HG03025 (cell line): ENCODE measurements at regions not wholly inside any gene's neighbourhood (a gene's known extent, or its start where the extent isn't known, plus 50 kb on each side); places are given as distances from the start of the nearest gene placed in this dataset.
"Not testable (repeated sequence)": the region's sequence is repeated elsewhere in the genome, so short reads cannot be mapped to it uniquely, and the experiment has no call there.

Experiments used
- ATAC-seq: cut with Tn5 transposase; IDR thresholded peaks from one replicate; pipeline ENCODE4 v1.9.1; 2021; ENCODE audit warnings: mild to moderate bottlenecking, moderate library complexity; ENCODE audit not compliant: unreplicated experiment, low FRiP score

GRCh38 chr18:37838083-37838482, 272.5 kb upstream of the CELF4 start:
- ATAC-seq = no peak

DNA sequence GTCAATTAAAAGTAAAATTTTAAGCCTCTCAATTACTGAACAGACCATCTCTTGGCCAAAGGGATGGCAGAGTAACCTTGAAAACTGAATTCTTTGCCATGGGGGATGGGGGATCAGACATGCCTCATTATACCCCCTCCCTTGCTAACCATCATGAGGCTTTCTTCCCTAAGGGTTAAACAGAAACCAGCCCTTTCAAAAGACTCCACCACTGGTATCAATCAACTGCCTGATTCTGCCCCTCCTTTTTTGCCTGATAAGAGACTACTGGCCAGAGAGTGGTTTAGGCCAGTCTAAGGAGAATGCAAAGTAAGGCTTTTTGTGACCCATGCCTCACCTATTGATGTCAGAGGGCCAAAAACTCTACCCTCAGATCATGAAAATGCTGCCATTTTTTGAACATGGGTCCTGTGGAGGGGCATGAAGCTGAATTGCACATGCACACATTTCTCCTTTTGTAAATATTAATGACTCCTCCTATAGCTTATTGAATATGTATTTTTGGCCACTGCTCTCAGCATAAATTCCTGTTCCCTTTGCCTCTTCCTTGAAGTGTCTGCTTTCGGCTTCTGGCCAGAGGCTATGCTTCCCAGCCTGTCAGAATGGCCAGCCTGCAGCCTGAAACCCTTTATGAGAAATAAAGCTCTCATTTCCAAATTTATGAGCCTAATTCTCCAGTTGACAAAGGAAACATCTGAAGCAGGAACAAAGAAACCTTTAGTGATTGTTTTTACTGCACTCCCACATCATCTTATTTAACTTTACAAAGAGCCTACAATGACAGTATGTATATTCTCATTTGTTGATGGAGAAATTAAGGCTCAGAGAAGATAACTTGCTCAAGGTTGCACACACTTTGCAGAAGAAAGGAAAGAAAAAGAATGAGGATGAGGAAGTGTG, 270.7 kb upstream of the CELF4 start:
- ATAC-seq = no peak

DNA sequence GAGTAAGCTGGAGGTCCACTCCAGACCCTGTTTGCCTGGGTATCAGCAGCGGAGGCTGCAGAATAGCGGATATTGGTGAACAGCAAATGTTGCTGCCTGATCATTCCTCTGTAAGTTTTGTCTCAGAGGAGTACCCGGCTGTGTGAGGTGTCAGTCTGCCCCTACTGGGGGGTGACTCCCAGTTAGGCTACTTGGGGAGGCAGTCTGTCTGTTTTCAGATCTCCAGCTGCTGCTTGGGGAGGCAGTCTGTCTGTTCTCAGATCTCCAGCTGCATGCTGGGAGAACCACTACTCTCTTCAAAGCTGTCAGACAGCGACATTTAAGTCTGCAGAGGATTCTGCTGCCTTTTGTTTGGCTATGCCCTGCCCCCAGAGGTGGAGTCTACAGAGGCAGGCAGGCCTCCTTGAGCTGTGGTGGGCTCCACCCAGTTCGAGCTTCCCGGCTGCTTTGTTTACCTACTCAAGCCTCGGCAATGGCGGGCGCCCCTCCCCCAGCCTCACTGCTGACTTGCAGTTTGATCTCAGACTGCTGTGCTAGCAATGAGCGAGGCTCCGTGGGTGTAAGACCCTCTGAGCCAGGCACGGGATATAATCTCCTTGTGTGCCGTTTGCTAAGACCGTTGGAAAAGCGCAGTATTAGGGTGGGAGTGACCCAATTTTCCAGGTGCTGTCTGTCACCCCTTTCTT, 266.6 kb upstream of the CELF4 start:
- not testable (repeated sequence) for ATAC-seq

DNA sequence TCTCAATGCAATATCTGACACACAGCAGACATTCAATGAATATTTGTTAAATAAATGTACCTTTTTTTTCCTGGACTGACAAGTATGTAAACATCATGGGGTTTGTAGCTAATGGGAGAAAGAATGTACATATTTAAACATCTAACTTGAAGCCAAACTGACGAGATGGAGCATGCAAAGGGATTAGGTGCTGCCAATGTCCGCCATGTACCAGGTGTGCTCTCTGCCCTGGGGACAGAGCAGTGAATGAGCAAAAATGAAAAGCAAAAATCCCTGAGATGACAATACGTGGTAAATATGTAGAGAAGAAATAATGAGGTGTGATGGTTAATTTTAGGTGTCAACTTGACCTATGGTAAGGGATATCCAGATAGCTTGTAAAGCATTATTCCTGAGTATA, 247.4 kb upstream of the CELF4 start:
- ATAC-seq = no peak

DNA sequence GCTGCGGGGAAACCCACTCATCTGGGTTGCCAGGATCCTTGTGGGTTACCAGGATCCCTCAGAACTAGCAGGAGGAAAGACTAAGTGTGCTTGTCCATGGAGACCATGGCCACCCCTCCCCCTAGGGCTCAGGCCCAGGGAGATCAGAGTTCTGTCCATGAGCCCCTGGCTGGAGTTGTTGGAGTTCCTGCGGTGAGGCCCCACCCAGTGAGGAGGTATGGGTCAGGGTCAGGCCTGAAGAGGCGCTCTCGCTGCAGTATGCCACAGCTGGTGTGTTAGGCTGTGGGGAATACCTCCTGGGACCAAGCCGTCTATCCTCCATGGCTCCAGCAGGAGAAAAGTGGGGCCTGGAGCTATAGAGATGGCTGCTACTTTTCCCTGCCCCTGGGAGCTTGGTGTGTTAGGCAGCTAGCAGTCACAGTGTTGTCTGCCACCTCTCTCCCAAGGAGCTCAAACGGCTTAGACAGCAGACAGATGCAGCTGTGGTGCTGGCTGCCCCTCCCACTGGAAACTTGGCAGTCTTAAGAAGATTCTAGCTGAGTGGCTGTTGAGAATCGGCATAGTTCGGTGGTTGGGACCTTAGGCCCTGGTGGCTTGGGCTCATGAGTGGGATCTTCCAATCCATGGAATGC, 240.3 kb upstream of the CELF4 start:
- ATAC-seq = no peak

DNA sequence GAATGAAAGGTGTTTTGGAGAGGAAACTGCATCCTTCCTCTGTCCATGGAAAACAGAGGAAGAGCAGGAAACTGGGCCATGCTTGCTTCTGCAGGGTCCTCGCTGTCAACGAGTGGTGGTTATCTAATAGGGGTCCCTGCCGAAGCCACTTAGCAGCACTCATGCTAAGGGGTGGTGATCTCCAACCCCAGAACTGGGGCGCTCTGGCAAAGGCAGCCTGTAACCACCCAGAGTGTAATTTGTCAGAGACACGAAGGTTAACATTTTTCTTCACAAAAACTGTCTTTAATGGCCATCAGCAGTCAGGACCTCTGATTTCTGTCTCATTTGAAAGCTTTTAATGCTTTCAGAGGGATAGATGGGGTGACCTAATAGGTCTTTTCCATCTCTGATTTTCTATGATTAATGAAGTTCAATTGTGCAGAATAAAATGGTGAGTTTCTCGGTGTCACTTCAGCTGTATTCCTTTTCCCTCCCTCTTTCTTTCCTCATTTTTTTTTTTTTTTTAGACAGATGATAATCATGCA, 231.3 kb upstream of the CELF4 start:
- no peak for ATAC-seq

DNA sequence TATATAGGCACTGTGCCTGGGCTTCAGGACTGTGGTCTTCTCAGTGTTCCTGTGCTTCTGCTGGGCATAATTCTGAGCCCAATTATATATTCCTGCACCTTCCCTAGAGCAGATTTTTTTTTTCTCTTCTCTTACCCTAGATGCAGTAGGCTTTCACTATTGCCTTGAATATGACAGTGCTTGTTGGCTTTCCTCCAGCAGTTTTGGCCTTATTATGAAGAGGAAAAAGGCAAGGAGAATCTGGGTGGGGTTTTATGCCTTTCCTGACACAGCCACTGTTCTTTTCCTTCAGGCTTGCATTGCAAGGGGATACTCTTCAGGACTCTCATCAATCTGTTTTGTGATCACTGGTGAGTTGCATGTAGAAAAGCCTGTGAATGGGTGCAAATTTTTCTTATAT, 221.9 kb upstream of the CELF4 start:
- no peak for ATAC-seq

GRCh38 chr18:37783771-37784170, 218.2 kb upstream of the CELF4 start:
- ATAC-seq = no peak

DNA sequence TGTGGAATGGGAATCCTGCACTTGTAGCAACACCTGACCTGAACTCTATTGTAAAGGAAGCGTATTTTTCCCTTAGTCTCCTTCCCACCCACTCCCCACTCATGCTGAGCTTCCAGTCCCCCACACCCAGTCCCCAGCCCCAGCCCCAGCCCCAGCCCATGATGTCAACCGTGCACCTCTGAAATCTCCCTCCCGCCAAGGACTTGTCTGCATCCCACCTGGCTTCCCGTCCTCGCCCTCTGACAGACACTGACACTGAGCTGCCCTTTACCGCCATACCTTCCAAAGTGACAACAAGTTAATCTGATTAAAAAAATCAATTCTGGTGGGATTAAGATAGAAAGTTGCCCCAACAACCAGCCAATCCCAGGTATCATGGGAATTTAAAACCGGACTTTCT, 213.6 kb upstream of the CELF4 start:
- ATAC-seq = no peak

- ATAC-seq = peak; percentile 74
Observed at GRCh38 chr18:37778417-37779165, 213.0 kb upstream of the CELF4 start.

DNA sequence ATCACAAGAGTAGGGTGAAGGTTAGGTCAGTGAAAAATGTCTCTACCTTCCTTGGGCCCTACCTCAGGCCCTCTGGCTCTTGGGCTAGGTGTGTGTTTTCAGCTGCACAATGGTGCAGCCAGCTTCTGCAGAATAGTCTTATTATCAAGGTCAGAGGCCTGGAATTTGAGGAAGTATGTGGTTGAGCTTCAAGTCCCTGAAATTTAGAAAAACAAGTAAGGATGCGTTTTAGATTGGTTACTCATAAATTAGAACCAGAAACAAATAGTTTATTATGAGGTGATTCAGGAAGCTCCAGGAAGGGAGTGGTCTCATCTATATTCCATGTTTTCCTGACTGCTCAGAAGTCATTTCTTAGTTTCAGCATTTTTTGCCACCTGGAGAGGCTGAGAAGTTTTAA, 204.2 kb upstream of the CELF4 start:
- ATAC-seq = no peak

- ATAC-seq = no peak
Observed at GRCh38 chr18:37764541-37765288, 199.1 kb upstream of the CELF4 start.

- ATAC-seq = no peak
Observed at GRCh38 chr18:37762076-37762621, 196.6 kb upstream of the CELF4 start.

DNA sequence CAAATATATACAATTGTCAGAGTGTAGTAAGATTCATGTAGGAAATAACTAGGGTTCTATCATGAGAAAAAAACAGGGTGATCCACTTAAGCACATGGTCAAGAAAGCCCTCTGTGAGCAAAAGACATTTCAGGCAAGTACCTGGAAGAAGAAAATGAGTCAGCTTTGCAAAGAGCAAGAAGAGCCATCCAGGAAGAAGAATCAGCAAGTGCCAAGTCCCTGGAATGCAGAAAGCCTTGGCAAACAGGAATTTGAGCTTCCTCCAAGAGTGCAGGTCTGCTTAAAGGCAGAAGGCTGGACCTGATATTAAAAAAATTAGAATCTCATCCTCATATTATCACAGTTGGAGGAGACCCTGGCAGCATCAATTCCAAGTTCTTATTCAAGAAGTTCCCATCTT, 188.5 kb upstream of the CELF4 start:
- ATAC-seq = no peak

- ATAC-seq = no peak
Observed at GRCh38 chr18:37742436-37742835, 176.8 kb upstream of the CELF4 start.

DNA sequence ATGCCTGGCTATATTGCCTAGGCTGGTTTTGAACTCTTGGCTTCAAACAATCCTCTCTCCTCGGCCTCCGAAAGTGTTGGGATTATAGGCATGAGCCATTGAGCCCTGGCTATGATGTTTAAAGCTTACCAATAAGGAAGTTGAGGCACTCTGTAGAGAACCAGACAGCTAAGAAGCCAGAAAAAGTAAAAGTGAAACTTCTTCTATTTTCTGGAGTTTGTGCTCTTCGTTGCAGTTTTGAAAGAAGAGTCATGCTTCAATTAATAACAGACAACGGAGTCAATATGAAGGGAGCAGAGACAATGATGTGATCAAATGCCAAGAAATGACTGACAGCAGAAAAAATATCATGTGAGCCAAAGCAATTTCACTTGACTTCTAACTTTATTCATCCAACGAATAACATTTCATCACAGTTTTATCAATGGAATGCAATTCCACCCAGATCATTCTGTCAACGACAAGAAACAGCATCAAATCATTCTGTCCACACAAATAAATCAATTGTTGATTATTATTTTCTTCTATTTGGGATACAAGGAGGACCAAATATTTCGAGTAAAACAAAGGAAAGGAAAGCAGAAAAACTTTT, 175.5 kb upstream of the CELF4 start:
- ATAC-seq = no peak

DNA sequence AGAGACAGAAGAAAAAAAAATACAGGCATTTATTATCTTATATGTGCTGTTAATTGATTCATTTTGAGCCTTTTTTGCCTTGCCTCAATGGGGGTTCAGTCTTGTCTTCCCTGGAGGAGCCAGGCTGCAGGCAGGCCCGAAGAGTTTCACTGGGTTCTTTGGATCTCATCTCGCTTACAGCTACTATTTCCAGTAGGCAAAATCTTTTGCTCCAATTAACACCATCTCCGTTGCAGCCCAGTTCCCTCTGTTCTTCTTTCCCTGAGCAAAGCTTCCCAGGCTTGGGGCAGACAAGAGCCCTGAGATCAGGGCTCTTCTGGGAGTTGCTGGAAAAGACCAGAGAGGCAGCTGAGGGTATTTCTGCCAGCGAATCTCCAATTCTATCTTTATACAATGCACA, 168.8 kb upstream of the CELF4 start:
- ATAC-seq = no peak

DNA sequence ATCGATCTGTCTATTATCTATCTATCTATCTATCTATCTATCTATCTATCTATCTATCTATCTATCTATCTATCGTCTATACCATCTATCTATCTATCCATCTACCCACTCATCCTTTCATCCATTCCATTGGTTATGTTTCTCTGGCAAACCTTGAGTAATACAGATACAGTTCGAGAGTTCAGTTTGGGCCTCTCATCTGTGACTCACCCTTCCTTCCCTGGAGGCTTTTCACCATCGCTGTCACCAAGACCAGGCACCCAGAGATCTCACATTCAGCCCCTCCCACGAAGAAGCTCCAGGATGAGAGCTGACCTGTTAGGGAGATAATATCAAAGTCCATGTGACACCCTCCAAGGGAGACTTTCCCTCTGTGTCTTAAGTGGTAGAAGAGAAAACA, 164.1 kb upstream of the CELF4 start:
- ATAC-seq = no peak

DNA sequence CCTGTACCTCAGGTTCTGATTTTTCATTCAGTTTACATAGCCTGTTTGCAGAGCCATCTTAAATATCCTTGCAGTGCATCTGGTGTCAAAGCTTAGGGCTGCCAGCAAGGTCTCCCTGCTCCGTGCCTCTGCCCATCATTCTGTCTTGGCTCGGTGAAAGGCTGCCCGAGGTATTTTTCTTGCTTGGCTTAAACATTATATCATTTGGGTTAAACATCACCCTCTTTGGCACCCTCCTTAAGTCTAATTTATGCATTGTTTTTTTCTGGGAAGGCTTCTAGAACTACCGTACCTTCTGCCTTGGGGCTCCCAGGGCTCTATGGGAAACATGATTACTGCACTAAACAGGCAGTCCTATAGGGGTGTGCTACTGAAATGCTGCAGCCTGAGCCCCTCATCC, 158.6 kb upstream of the CELF4 start:
- ATAC-seq = no peak
